ENCODE measurements at regions not wholly inside any gene's neighbourhood (a gene's known extent, or its start where the extent isn't known, plus 50 kb on each side); places are given as distances from the start of the nearest gene placed in this dataset.

GRCh38 chr3:118548434-118548833, 486.2 kb downstream of the IGSF11 start:
- no peak overlapping the region for H3K9ac ChIP-seq (ENCODE audit: low read length)
- H2AFZ ChIP-seq (ENCODE audit: insufficient read depth, low read length, poor library complexity) = no peak overlapping the region
- no peak overlapping the region for H3K27ac ChIP-seq (ENCODE audit: low read depth, low read length)
- H4K12ac ChIP-seq (ENCODE audit: low read depth, low read length) = no peak overlapping the region
- WGBS (ENCODE audit: extremely low coverage, insufficient coverage, insufficient read length) = no CpG with 5 or more reads among the region's 4 CpGs
- no peaks in the 10 kb centered on the region for H3K4me1 ChIP-seq (ENCODE audit: control insufficient read depth in 1 of 2, insufficient read depth in 2 of 2, low read length in 2 of 2)
- H3K9me3 ChIP-seq (ENCODE audit: insufficient read depth, low read depth, low read length) = peaks cover 1% of the 10 kb centered on the region
- H3K79me1 ChIP-seq (ENCODE audit: low read length) = no peaks in the 10 kb centered on the region
- no peak overlapping the region for H3K4me2 ChIP-seq (ENCODE audit: low read length)
- no peak overlapping the region for H3K4ac ChIP-seq (ENCODE audit: low read depth, low read length)
- no peak overlapping the region for H2AK5ac ChIP-seq (ENCODE audit: low read length)
- H2BK12ac ChIP-seq (ENCODE audit: low read length) = no peak overlapping the region
- no peak overlapping the region for H2BK120ac ChIP-seq (ENCODE audit: insufficient read depth, low read length, poor library complexity)
- DNase-seq = peak in 1 of 2 donors; percentile 36
- H3K27me3 ChIP-seq (ENCODE audit: insufficient read depth, low read length) = no peaks in the 10 kb centered on the region
- H2BK5ac ChIP-seq (ENCODE audit: low read depth, low read length, poor library complexity) = no peak overlapping the region
- no peaks in the 10 kb centered on the region for H3K36me3 ChIP-seq (ENCODE audit: control insufficient read depth in 1 of 2, insufficient read depth in 2 of 2, low read length in 2 of 2)
- H3K14ac ChIP-seq (ENCODE audit: low read length) = no peak overlapping the region
- H4K8ac ChIP-seq (ENCODE audit: low read depth, low read length) = no peak overlapping the region
- no peak overlapping the region for H3K18ac ChIP-seq (ENCODE audit: low read length)
- no peaks in the 10 kb centered on the region for H3K79me2 ChIP-seq (ENCODE audit: control insufficient read depth, insufficient read depth, low read length, poor library complexity)
- no peak overlapping the region for H3K4me3 ChIP-seq (ENCODE audit: low read depth, low read length)
- no peak overlapping the region for H4K91ac ChIP-seq (ENCODE audit: low read depth, low read length)
- no peak overlapping the region for H3K23ac ChIP-seq (ENCODE audit: low read length)

- Histone ChIP-seq H2AK5ac (ENCODE audit: low read length) (no peak overlapping the region), H3K4me3 (ENCODE audit: low read depth, low read length) (no peak overlapping the region), H2BK120ac (ENCODE audit: insufficient read depth, low read length, poor library complexity) (no peak overlapping the region), H3K4me1 (ENCODE audit: control insufficient read depth in 1 of 2, insufficient read depth in 2 of 2, low read length in 2 of 2) (no peaks in the 10 kb centered on the region), H4K12ac (ENCODE audit: low read depth, low read length) (no peak overlapping the region), H2AFZ (ENCODE audit: insufficient read depth, low read length, poor library complexity) (no peak overlapping the region), H3K79me1 (ENCODE audit: low read length) (no peaks in the 10 kb centered on the region), H3K27ac (ENCODE audit: low read depth, low read length) (no peak overlapping the region), H4K91ac (ENCODE audit: low read depth, low read length) (no peak overlapping the region), H3K4ac (ENCODE audit: low read depth, low read length) (no peak overlapping the region), H3K9ac (ENCODE audit: low read length) (no peak overlapping the region), H3K9me3 (ENCODE audit: insufficient read depth, low read depth, low read length) (no peaks in the 10 kb centered on the region), H2BK12ac (ENCODE audit: low read length) (no peak overlapping the region), H3K36me3 (ENCODE audit: control insufficient read depth in 1 of 2, insufficient read depth in 2 of 2, low read length in 2 of 2) (no peaks in the 10 kb centered on the region), H3K79me2 (ENCODE audit: control insufficient read depth, insufficient read depth, low read length, poor library complexity) (no peaks in the 10 kb centered on the region), H3K18ac (ENCODE audit: low read length) (no peak overlapping the region), H2BK5ac (ENCODE audit: low read depth, low read length, poor library complexity) (no peak overlapping the region), H4K8ac (ENCODE audit: low read depth, low read length) (no peak overlapping the region), H3K14ac (ENCODE audit: low read length) (no peak overlapping the region), H3K4me2 (ENCODE audit: low read length) (no peak overlapping the region), H3K27me3 (ENCODE audit: insufficient read depth, low read length) (no peaks in the 10 kb centered on the region), H3K23ac (ENCODE audit: low read length) (no peak overlapping the region)
- peak; percentile 2 to 71 for DNase-seq
- WGBS (ENCODE audit: extremely low coverage, insufficient coverage, insufficient read length) = no CpG with 5 or more reads among the region's 2 CpGs
Observed at GRCh38 chr3:118550122-118550521, 484.5 kb downstream of the IGSF11 start.

GRCh38 chr3:118550556-118550955, 484.1 kb downstream of the IGSF11 start:
- H3K4me1 ChIP-seq (ENCODE audit: control insufficient read depth in 1 of 2, insufficient read depth in 2 of 2, low read length in 2 of 2) = no peaks in the 10 kb centered on the region
- H3K4ac ChIP-seq (ENCODE audit: low read depth, low read length) = no peak overlapping the region
- no peak overlapping the region for H4K8ac ChIP-seq (ENCODE audit: low read depth, low read length)
- no peaks in the 10 kb centered on the region for H3K79me2 ChIP-seq (ENCODE audit: control insufficient read depth, insufficient read depth, low read length, poor library complexity)
- no peak overlapping the region for H2AK5ac ChIP-seq (ENCODE audit: low read length)
- no peak for DNase-seq
- no peaks in the 10 kb centered on the region for H3K27me3 ChIP-seq (ENCODE audit: insufficient read depth, low read length)
- H3K27ac ChIP-seq (ENCODE audit: low read depth, low read length) = no peak overlapping the region
- H4K12ac ChIP-seq (ENCODE audit: low read depth, low read length) = no peak overlapping the region
- H3K18ac ChIP-seq (ENCODE audit: low read length) = no peak overlapping the region
- no peak overlapping the region for H2BK12ac ChIP-seq (ENCODE audit: low read length)
- no peak overlapping the region for H3K14ac ChIP-seq (ENCODE audit: low read length)
- H3K79me1 ChIP-seq (ENCODE audit: low read length) = no peaks in the 10 kb centered on the region
- no peak overlapping the region for H3K9ac ChIP-seq (ENCODE audit: low read length)
- H2BK5ac ChIP-seq (ENCODE audit: low read depth, low read length, poor library complexity) = no peak overlapping the region
- no peaks in the 10 kb centered on the region for H3K36me3 ChIP-seq (ENCODE audit: control insufficient read depth in 1 of 2, insufficient read depth in 2 of 2, low read length in 2 of 2)
- H2AFZ ChIP-seq (ENCODE audit: insufficient read depth, low read length, poor library complexity) = no peak overlapping the region
- no peak overlapping the region for H3K4me3 ChIP-seq (ENCODE audit: low read depth, low read length)
- no peak overlapping the region for H3K4me2 ChIP-seq (ENCODE audit: low read length)
- H3K9me3 ChIP-seq (ENCODE audit: insufficient read depth, low read depth, low read length) = no peaks in the 10 kb centered on the region
- H2BK120ac ChIP-seq (ENCODE audit: insufficient read depth, low read length, poor library complexity) = no peak overlapping the region
- H4K91ac ChIP-seq (ENCODE audit: low read depth, low read length) = no peak overlapping the region
- H3K23ac ChIP-seq (ENCODE audit: low read length) = no peak overlapping the region

- no peak overlapping the region for H4K91ac ChIP-seq (ENCODE audit: low read depth, low read length)
- H3K9ac ChIP-seq (ENCODE audit: low read length) = no peak overlapping the region
- no peak overlapping the region for H3K23ac ChIP-seq (ENCODE audit: low read length)
- H3K36me3 ChIP-seq (ENCODE audit: control insufficient read depth in 1 of 2, insufficient read depth in 2 of 2, low read length in 2 of 2) = no peaks in the 10 kb centered on the region
- H3K9me3 ChIP-seq (ENCODE audit: insufficient read depth, low read depth, low read length) = no peaks in the 10 kb centered on the region
- no peak overlapping the region for H4K12ac ChIP-seq (ENCODE audit: low read depth, low read length)
- H3K4me1 ChIP-seq (ENCODE audit: control insufficient read depth in 1 of 2, insufficient read depth in 2 of 2, low read length in 2 of 2) = no peaks in the 10 kb centered on the region
- DNase-seq = no peak
- H2BK120ac ChIP-seq (ENCODE audit: insufficient read depth, low read length, poor library complexity) = no peak overlapping the region
- WGBS (ENCODE audit: extremely low coverage, insufficient coverage, insufficient read length) = no CpG with 5 or more reads among the region's 5 CpGs
- no peak overlapping the region for H3K4me3 ChIP-seq (ENCODE audit: low read depth, low read length)
- no peak overlapping the region for H3K18ac ChIP-seq (ENCODE audit: low read length)
- no peaks in the 10 kb centered on the region for H3K27me3 ChIP-seq (ENCODE audit: insufficient read depth, low read length)
- H3K4ac ChIP-seq (ENCODE audit: low read depth, low read length) = no peak overlapping the region
- no peak overlapping the region for H2AFZ ChIP-seq (ENCODE audit: insufficient read depth, low read length, poor library complexity)
- H3K4me2 ChIP-seq (ENCODE audit: low read length) = no peak overlapping the region
- H3K79me1 ChIP-seq (ENCODE audit: low read length) = no peaks in the 10 kb centered on the region
- no peaks in the 10 kb centered on the region for H3K79me2 ChIP-seq (ENCODE audit: control insufficient read depth, insufficient read depth, low read length, poor library complexity)
- no peak overlapping the region for H2BK5ac ChIP-seq (ENCODE audit: low read depth, low read length, poor library complexity)
- no peak overlapping the region for H4K8ac ChIP-seq (ENCODE audit: low read depth, low read length)
- no peak overlapping the region for H2BK12ac ChIP-seq (ENCODE audit: low read length)
- H2AK5ac ChIP-seq (ENCODE audit: low read length) = no peak overlapping the region
- no peak overlapping the region for H3K27ac ChIP-seq (ENCODE audit: low read depth, low read length)
- no peak overlapping the region for H3K14ac ChIP-seq (ENCODE audit: low read length)
Observed at GRCh38 chr3:118554148-118554838, 480.4 kb downstream of the IGSF11 start.

Data from trophoblast cell (in vitro differentiated cells and primary cell).